ENCODE measurements at regions not wholly inside any gene's neighbourhood (a gene's known extent, or its start where the extent isn't known, plus 50 kb on each side); places are given as distances from the start of the nearest gene placed in this dataset.

- no peak for DNase-seq
These were observed 120.6 kb downstream of the CD47 start for GRCh38 chr3:107969994-107970819.

DNA sequence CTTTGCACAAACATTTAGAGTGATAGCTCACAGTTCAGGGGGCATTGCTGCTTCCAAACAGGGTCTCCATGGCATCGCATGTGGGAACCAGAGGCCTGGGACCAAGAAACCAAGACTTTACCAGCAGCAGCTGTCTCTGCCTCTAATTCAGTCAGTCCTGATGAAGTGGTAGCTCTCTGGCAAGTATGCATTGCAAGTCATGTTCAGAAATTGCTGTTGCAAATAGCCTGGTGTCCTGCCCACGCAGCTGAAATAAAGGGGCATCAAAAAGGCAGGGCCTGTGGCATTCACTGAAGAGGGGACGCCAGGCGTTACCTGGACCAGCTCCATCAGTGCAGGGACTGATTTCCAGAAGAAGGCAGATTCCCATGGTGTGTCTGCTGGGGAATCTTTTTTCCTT lies 121.3 kb downstream of the CD47 start:
- DNase-seq = no peak

GRCh38 chr3:107966276-107966675 lies 124.6 kb downstream of the CD47 start:
- DNase-seq = no peak

GRCh38 chr3:107965136-107965655 lies 125.6 kb downstream of the CD47 start:
- DNase-seq = no peak

- DNase-seq = no peak
These were observed 127.2 kb downstream of the CD47 start for GRCh38 chr3:107963581-107963980.

GRCh38 chr3:107962946-107963345 lies 127.9 kb downstream of the CD47 start:
- DNase-seq = no peak

- DNase-seq = no peak
These were observed 128.8 kb downstream of the CD47 start for GRCh38 chr3:107962037-107962436.

DNA sequence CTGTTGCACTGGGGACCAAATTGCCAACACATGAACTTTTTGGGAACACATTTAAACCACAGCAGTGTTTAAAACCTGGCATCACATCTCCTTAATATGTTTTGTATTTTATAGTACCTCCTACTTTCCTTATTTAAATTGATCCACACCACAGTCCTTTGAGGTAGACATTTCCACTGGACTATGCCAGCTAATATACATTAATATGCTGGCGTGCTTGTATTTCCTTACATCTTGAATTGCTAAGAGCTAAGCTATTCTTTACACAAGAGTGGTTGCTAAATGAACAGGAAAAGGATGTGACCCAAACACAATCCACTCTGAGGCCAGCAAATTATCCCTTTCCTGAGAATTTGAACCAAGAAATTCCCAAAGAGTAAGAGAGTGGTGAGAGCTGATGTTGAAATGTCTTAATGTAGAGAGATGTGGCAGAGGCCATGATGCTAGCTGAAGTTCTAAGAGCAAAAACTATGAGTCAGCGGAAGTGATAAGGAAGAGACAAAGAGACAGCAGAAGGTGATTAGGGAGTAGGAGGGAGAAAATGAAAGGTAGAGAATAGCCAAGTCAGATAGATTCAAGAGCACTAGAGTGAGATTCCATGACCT lies 131.2 kb downstream of the CD47 start:
- DNase-seq = no peak

- no peak for DNase-seq
These were observed 132.7 kb downstream of the CD47 start for GRCh38 chr3:107958146-107958545.

GRCh38 chr3:107956991-107957900 lies 133.6 kb downstream of the CD47 start:
- DNase-seq = no peak

- no peak for DNase-seq
These were observed 136.0 kb downstream of the CD47 start for GRCh38 chr3:107954845-107955244.

DNA sequence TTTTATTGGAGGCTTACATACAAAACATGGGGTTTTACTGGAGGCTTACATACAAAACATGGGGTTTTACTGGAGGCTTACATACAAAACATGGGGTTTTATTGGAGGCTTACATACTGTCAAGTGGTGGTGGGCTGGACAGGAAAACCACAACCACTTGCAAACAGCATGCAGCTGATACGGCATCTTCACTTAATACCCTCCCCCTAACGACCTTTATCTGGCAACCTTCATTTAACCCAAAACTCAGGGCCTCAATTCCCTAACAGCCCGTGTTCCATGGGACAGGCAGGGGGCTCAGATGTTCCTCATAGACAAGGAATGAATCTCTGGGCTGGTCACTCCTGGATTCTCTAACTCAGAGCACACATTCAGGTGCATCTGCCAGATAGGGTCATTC lies 137.1 kb downstream of the CD47 start:
- DNase-seq = no peak

DNA sequence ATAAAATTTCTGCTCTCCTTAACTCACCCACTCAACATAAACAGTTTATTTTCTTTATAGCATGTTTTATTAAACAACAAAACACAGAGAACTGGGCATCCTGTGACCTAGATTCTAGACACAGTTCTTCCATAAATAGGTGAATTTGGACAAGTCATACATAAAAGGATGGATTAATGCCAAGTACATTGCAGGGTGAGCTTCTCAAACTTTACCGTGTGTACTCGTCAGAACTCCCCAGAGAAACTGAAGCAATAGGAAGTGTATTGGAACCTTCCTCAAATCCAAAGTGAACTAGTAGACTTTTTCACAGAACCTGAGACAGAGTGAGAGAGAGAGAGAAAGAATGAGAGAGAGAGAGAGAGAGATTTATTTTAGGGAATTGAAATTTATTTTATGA lies 139.7 kb downstream of the CD47 start:
- DNase-seq = no peak

GRCh38 chr3:107950417-107950816 lies 140.4 kb downstream of the CD47 start:
- DNase-seq = no peak

GRCh38 chr3:107949394-107949970 lies 141.3 kb downstream of the CD47 start:
- DNase-seq = no peak

DNA sequence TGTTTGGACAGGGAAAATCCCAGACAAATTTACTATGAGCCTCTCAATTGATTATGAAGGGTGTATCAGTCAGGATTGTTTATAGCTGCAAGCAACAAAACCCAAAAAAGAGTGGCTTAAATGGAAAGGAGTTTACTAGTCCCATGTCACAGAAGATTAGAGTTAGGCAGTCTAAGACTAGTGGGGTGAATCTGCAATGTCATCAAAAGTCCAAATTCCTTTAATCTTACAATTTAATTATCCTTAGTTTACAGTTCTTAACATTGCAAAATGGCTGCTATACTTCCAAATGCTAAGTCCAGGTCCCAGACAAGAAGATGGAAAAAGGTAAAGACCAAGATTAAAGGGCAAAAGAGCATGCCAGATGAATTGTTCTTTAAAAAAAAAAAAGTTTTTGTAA lies 143.6 kb downstream of the CD47 start:
- no peak for DNase-seq

- no peak for DNase-seq
These were observed 144.1 kb downstream of the CD47 start for GRCh38 chr3:107946700-107947099.

DNA sequence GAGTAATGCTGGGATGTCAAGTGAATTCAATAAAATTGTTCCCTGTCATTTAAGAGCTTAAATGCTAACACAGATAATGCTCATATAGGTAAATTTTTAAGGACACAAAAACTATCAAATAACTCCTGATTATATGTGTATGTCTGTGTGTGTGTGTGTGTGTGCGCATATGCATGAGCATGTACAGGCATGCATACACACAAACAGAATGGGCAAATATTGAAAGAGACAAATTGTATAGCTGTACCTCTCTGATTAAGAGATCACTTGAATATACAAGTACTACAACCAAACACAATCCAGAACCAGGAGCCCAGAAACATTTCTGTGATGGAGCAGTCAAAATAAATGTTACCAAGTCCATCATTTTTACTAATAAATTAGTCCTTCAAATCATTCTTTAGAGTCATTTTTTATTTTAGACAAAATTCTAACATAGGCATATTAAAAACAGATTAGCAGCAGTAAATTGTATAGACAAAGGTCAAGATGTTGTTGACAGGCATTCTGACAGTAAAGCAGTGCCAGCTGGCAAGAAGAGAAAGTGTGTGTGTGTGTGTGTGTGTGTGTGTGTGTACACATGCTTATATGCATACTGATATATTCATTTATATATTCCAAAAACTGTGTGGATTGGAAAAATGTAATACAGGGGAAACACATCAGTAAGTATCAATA lies 145.3 kb downstream of the CD47 start:
- no peak for DNase-seq

- DNase-seq = no peak
These were observed 146.9 kb downstream of the CD47 start for GRCh38 chr3:107943786-107944523.

DNA sequence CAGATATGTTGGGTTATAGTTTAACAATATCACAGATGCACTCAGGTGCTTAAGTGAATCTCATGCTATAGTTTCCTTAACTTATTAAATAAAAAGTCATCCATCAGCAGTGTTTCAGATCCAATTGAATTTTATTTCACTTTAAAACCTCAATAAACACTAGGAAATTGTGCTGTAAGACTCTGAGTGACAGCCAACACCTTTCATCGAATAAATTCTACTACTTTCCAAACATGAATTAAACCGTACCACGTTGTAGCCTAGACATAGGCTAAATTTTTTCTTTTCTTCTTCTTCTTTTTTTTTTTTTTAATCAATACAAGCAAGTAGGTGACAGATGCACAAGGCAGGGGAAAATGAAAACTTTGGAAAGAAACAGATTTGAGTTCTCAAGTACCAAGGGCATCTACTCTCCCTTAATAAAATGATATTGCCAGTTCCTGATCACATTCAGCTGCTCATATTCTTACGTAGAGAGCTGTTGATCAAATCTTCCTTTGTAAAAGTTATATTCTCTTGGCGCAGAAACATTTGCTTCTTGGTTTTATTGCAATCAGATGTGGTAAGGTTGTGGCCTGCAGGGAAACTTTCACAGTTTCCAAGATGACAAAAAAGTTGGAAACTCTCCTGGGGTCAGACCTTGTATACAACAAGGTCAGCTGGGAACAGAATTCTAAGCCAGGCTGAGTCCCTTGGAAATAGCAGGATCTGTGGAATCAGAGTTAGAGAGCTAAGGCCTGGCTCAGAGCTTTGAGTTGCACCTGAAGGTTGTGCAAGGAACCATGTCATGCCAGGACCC lies 147.7 kb downstream of the CD47 start:
- no peak for DNase-seq

- DNase-seq = no peak
These were observed 148.6 kb downstream of the CD47 start for GRCh38 chr3:107942244-107942643.
